ENCODE measurements at regions not wholly inside any gene's neighbourhood (a gene's known extent, or its start where the extent isn't known, plus 50 kb on each side); places are given as distances from the start of the nearest gene placed in this dataset.
"Not testable (repeated sequence)": the region's sequence is repeated elsewhere in the genome, so short reads cannot be mapped to it uniquely, and the experiment has no call there.

DNA sequence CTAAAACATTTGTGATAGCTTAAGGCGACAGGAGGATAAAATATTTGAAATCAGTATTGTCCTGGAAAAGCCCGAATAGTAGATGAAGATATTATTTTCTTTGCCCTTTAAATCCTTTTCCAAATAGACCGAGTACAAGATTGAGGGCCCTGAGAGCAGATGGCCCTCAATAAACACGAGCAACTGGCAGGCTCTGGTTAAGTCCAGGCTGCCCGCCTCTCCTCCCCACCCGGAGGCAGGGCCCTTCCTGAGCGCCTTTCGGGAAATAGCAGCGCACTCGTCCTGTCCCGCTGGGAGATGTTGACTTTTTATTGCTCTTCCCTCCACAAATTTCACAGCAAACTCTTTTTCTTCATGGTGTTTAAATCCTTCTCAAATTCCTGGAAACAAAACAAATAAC is 50.8 kb upstream of the MAX start:
- no peak for DNase-seq

DNA sequence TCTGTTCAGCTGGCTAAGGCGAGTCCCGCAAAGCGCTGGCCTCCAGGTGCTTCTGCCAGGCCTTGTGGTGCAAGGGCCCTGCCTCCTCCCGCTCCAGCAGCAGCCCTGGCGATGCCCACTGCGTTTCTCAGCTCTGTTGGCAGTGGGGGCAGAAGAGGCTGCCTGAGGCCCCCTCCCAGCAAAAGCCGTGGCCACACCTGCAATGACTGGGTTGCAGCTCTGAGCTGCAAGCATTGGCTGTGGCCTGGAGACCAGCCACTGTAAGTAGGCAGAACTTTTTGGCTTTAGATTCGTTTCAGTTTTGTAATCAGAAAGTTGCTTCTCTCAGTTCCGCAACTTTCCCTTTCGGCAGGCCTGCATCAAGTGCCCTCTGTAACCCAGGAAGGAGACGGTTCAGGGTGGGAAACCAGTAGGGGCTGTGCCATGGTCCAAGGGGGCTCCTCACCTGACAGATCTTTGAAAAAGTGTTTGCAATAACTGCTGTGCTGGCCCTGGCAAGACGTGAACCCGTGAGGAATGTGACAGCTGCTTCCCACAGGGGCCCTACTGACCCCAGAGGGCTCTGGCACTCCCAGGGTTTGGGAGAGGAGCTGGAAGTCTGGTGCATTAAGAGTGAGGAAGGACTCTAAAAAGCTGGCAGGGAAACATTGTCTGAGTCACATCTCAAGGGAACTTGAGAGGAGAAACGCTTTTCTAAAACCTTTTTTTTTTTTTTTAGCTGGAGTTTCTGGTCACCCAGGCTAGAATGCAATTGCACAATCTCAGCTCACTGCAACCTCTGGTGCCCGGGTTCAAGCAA is 54.5 kb upstream of the MAX start:
- no peak for DNase-seq

DNA sequence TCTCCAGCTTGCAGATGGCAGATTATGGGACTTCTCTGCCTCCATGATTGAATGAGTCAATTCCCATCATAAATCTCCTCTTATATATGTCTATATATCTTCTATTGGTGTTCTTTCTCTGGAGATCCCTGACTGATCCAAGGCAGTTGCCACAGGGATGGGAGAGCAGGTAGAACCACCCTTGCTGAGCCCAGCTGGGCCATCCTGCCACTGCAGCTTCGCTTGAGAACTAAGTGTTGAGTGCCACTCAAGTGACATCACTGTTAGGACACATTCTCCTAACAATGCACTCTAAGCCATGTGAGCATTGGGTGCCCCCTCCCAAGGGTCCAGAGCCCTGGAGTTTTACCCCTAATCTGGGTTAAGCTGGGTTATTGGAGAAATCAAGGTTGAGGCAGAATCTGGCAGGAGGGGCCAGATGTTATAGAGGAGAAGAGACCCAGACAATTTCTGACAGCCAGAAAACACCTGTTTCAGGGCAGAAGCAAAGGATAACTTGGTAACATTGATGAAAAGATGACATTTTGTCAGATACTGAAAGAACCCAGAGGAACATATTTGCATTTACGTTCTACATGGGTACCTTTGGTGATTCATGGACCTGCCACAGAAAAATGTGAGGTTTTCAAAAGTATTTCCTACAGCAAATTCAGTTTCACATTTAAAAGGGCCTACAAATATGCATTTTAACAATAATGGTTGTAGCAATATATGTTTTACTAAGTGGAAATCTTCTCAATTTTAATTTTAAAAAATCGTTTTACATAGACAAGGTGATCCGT is 57.2 kb upstream of the MAX start:
- DNase-seq: no peak

DNA sequence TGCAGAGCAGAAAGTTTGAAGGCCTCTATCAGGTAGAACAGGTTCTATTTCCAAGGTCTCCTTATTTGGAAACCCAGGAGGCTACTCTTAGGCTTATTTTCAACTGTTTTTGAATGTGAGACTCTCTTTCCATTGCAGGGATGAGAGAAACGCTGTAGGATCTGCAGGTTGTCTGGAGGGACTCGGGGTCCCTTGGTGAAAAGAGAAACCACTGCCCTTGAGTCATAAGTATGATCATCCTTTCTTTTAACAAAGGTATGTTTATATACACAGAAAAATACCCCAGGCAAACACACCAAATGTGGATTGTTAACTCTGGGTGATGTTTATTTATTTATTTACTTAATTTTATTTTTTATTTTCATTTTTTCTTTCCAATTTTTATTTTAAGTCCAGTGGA is 57.8 kb upstream of the MAX start:
- no peak for DNase-seq

DNA sequence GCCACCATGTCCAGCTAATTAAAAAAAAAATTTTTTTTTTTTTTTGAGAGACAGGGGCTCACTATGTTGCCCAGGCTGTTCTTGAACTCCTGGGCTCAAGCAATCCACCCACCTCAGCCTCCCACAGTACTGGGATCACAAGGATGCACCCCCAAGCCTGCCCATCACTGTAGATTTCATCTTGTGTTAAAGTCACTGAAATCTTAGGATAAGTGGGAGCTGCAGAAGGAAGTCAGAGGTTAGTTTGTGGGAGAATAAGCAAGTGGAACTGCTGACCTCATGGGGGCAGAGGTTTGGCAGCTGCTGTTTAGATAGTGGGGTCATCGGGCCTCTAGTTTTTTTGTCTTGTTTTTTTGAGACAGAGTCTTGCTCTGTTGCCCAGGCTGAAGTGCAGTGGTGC is 59.7 kb upstream of the MAX start:
- no peak for DNase-seq

DNA sequence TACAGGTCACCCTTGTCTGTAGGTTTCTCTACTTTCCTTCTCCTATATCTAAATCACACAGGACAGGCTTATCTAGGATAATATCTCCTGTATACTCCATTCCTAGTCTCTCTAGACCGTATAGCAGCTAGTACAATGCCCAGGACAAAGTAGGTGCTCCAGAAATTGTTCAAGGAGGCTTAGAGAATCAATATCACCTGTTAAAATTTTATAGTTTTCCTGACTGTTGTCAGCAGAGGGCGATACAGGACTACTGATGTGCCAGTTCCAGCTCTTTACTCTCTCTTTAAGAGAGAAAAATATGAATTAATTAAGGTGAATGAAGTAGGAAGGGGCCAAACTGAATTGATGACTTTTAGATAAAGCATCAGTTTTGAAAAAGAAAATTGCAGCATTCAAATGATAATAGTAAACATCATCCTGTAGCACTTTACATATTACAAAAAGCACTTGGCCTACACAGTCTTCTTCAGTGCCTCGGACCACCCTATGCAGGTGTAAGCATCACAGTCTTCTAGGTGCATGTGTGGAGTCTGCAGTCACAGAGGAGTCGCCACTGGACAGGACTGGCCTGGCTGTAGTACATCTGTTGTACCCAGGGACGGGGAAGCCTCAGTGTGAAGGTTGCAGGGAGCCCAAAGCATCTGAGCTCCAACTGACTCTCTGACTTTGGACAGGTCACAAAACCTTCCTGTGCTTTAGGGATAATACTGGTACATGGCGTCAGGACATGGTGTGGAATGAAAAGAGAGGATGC is 61.9 kb upstream of the MAX start:
- no peak for DNase-seq

DNA sequence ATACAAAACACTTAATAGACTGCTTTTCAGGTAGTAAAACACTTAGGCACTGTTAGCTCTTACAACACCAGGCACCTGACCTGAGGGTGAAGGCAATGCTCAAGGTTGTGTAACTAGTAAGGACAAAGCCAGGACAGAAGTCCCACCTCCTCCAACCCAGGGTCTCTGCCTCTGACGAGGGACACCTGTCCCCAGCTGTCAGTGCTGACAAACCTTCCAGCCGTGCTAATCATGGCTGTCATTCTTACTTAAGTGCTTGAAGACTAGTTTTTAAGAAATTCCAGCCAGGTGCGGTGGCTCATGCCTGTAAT is 62.5 kb upstream of the MAX start:
- no peak for DNase-seq

DNA sequence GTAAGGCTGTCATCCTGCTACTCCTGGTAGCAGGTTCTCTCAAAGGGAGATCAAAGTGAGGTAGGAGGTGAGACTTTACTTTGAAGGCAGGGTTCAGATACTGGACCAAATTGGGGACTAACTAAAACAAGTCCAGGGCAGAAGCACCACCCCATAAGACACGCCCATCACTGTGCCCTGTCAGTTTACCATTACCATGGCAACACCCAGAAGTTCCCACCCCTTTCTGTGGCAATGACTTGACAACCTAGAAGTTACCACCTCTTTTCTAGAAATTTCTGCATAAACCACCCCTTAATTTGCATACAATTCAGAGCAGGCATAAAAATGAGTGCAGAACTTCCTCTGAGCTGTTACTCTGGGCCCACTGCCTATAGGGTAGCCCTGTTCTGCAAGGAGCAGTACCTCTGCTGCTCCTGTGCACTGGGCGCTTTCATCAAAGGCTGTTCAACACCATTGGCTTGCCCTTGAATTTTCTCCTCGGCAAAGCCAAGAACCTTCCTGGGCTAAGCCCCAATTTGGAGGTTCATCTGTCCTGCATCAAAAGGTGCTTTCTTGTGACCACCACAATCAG is 64.8 kb upstream of the MAX start:
- no peak for DNase-seq

DNA sequence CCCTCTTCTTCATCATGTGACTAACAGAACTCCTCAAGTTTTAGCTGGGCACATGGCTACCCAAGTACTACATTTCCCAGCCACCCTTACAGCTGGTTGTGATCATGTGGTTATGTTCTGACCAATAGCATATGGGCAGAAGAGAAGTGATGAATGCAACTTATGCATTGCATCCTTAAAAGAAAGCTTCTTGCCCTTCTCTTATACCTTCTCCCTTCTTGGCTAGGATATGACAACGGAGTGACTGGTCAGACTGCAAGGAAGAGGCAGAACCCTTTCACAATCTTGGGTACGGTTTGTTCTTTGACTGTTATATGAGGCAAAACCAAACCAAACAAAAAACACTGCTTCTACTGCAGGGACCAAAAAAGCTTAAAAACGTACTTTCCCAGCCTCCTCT is 66.5 kb upstream of the MAX start:
- no peak for DNase-seq

DNA sequence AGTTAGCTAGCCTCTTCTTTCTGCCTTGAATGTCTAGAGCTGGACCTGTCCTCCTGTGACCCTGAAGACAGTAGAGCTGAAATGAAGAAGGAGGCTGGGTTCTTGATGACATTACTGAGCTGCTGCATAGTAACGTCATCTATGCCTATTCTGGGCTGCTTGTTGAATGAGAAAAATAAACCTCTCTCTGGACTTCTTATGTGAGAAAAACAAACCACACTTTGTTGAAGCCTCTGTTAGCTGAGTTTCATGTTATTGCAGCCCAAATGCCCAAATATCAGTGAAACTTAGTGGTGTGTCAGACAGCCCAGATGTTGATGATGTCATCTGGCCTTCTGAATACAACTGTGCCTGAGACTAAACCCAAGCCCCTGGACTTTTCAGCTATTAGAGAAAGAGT is 67.0 kb upstream of the MAX start:
- no peak for DNase-seq

DNA sequence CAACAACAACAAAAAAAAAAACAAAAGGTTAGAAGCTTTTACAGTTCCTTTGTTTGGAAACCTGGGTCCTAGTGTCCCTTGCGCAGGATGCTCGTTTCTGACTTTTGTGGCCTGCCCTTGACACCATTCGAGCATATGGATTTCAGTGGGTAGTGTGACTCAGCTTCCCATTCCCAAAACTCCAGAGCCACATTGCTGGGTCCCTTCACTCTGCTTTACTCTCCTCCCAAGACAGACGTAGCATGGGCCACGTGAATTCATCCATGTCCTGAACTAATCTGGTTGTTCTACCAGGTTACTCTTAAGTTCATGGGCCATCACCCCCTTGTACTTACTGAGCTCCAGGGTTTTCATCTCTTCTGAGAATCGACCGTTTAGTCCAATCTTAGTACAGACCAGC is 68.0 kb upstream of the MAX start:
- DNase-seq: no peak

DNA sequence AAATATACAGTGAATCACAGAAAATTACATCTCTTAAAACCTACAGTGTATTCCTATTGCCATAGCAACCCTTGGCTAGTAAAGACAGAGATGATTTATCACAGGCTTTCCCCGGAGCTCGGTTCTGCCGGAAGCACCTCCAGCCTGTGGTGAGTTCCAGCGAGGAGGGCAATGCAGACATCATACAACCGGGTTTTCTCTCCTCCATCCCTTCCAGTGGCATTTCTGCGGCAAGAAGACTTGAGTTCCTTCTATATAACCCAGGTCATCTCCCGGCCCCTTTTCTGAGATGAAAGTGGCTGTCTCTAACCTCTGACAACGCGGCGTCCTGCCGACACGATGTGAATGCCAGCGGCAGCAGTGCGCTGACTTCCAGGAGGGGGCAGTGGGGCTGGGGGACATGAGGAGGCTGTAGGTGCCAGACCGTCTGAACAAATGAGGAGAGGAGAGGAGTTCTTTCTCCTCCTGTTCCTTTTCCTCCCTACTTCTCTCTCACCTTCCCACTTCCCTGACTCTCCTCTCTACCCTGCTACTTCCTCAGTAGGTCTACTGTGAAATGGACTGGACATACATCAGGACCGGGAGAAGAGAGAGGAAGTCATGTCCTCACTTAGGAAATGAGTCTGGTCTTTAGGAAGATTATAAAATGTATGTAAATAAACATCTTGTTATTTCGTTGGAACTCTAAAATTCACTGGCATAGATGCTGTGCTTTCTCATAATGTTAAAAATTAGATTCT is 68.6 kb upstream of the MAX start:
- DNase-seq: no peak

DNA sequence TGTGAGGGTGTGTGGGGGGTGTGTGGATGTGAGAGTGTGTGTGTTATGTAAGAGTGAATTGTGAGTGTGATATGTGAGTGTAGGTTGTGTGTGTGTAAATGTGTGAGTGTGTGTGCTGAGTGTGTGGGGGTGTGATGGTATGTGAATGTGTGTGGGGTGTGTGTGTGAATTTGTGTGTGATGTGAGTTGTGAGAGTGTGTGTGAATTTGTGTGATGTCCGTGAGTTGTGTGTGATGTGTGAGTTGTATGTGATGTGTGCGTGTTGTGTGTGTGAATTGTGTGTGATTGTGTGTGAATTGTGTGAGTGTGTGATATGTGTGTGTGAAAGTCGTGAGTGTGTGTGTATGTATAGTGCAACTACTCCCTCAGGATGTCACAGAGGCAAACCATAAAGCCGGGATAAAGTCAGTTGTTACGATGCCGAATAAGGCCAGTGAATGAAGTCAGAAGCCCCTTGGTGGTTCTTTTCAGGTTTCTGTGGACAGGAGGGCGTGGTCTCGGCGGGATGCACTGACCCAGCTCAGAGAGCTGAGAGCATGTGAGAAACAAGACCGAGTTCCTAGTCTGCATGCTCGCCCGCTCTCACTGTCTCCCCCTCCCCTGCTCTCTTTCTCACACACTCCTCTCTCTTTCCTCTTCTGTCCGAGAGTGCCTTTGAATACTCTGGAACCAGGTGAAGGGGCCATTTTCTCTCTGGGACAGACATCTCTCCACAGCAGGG is 71.8 kb upstream of the MAX start:
- DNase-seq: no peak

DNA sequence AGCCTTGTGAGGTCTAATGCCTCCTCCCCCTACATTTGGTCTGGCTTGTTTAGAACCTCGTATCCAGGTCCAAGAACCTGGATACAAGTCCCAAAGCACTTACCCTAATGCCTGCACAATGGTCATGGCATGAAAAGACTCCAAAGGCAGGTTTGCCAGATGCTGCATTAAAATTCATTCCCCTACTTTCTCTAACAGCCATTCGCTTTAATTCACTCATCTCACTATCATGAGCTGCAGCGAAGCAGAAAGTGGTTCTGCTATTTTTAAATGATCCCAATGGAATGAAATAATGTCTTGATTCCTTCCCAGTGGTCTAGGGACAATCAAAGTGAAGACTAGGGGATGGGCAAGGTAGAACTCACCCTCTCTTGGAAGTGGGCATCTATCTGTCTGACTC is 72.5 kb upstream of the MAX start:
- DNase-seq: no peak

DNA sequence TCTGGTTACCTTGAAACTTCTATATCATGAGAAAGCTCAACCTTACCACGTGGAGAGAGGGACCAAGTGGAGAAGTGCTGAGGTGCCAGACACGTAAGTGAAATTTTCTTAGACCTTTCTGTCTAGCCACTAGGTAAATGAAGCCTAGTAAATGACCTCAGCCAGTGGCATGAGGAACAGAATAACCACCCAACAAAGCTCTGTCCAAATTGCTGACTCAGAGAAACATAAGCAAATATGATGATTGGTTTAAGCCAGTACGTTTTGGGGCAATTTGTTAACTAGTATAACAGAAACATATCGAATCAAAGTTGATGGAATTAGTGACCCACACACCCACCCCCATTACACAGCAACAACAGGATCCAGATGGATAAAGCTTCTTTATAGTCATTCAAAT is 75.2 kb upstream of the MAX start:
- no peak for DNase-seq

DNA sequence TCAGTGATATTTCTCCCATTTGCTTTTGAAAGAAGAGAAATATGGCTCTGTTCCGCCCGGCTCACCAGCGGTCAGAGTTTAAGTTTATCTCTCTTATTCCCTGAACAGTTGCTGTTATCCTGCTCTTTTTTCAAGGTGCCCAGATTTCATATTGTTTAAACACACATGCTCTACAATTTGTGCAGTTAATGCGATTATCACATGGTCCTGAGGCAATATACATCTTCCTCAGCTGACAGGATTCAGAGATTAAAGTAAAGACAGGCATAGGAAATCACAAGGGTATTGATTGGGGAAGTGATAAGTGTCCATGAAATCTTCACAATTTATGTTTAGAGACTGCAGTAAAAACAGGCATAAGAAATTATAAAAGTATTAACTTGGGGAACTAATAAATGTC is 76.9 kb upstream of the MAX start:
- DNase-seq: not testable (repeated sequence)

DNA sequence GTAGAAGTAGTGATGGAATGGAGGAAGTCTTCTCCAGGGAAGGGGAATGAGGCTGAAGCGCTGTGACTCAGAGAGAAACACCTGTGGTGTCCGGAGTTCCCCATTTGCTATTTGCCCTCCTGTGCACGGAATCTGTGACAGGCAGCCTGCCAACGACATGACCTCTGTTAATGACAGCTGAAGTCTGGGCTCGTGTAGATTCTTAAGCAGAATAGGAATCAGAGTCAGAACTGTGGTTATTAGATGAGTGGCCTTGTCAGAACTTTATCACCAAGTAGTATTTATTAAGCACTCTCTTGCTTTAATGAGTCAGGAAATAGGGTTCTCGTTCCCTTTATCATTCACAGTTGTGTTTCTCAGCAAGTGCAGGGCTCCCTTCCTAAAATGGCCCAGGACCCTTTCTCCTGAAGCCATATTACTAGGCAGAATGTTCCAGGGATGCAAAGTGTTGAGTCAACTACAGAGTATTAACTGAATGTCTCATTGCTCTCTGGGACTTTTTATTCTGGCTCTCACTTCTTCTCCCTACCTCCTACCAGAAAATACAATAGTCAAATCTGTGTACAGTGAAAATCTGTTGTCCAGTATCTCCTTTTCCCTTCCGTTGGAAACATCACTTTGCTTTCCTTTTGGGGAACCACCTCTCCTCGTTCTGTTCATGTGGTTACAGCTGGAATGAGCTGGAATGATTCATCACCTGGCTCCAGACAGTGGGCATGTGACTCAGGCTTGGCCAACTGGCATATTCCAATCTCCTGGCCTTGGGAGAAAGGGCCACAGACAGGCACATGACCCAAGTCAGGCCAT is 77.8 kb upstream of the MAX start:
- DNase-seq: no peak

DNA sequence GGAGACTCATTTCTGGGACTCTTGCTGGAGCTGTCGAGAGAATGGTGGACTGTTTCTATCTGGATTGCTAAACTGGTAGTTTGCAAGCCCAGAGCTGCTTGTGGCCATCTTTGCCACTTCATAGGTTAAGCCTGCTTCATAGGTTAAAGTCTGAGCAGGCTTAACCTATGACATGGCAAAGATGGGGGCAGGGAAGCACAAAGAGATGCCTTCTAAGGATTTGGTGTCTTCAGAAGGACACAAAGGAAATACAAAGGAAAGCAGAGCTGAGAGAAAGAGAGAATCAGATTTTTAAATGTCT is 78.4 kb upstream of the MAX start:
- DNase-seq: no peak

DNA sequence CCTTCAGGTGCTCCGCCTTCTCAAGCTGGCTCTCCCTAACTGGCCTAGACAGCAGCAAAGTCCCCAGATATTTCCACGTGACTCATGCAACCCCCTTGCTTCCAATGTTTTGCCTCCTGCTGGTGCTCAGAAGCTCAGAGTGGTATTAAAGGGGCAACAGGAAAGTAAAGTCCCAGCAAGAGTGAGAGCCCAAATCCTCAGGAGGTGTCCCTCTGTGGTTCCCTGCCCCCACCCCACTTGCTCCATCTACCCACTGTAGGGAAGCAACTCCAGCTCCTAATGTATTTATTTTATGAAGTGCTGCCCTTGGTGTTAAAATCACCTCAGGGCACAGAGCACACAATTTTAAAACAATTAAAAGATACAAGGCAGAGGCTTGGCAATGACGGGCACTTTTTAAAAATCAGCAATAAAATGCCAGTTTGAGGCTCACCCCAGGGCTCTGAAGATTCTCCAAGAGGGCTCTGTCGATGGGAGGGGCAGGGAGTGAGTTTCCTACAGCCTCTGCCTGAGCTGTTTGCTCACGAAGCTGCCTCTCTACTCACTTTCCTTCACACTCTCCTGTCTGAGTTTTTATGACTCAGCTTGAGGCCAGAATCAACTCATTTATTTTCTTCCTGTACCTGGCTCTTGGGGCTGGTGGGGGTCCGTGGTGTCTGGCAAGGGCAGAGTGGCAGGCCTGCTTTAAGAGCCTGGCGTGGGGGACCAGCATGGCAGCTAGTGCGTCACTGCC is 81.9 kb upstream of the MAX start:
- DNase-seq: no peak

DNA sequence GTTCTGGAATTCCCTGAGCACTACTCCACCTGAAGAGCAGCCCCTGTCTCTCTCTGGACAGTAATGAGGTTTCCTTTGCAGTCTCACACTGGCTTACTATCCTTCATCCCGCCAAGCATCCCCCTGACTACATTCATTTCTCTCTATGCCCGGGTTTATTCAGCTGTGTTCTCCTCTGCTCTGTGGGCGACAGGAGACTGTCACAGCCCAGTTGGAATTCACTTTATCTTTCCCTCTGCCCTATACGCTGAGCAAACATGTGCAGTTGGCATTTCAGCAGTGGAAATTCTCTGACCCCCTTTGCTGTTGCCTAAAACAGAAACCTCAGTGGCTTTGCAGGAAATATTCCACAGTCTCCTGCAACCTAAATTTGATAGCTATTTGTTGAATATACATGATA is 83.5 kb upstream of the MAX start:
- no peak for DNase-seq

DNA sequence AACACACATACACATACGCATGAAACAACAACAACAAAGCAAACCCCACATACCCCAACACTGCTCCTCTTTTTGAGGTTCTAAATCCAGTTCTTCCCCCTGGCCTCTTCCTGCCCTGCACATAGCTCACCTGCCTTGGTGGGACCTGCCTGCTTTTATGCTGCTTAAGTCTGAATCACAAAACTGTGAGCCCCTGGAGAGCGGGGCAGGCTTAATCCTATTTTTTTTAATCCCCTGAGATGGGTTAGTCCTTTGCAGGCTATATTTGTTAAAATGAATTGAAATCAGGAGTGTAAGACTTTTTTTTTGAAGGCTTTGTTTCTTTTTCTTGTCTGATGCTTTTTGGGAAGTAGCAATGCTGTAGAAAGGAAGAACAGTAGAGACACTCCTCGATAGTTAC is 84.6 kb upstream of the MAX start:
- no peak for DNase-seq
